GM12891 (cell line): ENCODE measurements at regions not wholly inside any gene's neighbourhood (a gene's known extent, or its start where the extent isn't known, plus 50 kb on each side); places are given as distances from the start of the nearest gene placed in this dataset.

Experiments
- PAX5 ChIP-seq: IDR thresholded peaks from 2 replicates; pipeline ENCODE4 v1.6.1; 2011; ENCODE audit warnings: low read length, moderate library complexity, mild to moderate bottlenecking; ENCODE audit not compliant: insufficient read depth, severe bottlenecking
- POLR2A ChIP-seq: IDR thresholded peaks from 2 replicates; pipeline ENCODE4 v1.6.1; 2011; ENCODE audit warnings: low read depth, low read length, control low read depth
- POLR2AphosphoS5 ChIP-seq: IDR thresholded peaks from 2 replicates; pipeline ENCODE4 v1.6.1; 2011; ENCODE audit warnings: low read depth, low read length, control low read depth
- SPI1 ChIP-seq: IDR thresholded peaks from 2 replicates; pipeline ENCODE4 v1.6.1; 2011; ENCODE audit warnings: low read depth, low read length, control low read depth
- TAF1 ChIP-seq: IDR thresholded peaks from 2 replicates; pipeline ENCODE4 v1.6.1; 2011; ENCODE audit warnings: low read depth, low read length, control low read depth

DNA sequence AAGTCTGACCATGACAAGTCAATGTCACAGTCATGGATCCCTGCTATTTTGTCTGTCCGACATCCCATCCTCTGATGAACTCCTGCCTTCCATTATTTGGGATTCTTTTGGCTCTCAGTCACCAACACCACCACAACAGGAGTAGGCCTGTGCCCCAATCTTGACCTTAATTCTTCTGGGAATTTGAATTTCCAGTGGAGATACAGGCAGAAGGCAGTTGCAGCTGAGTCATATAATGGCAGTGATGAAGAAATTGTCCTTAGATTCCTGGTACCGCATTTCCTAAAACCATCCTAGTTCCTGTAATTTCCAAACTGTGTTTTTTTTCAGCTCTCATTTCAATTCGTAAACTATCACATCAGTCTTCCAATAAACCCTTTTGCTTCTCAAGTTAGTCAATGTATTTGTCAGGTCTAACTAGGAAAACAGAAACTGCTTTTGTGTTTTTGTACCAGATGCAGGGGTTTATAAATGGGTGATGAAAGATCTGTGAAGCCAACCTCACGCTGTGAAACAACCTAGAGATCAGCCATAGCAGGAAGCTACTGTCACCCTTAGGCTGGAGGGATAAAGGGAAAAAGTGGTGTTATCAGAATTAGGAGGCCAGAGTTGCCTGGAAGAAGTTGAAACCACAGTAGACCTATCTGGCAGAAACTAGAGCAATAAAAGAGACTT lies 126.3 kb upstream of the TMEM108 start:
- no peak for TF ChIP-seq POLR2A
- no peak for TF ChIP-seq SPI1
- no peak for TF ChIP-seq POLR2AphosphoS5
- no peak for TF ChIP-seq TAF1
- TF ChIP-seq PAX5, result no peak
